HK-2 (cell line): ENCODE measurements at regions not wholly inside any gene's neighbourhood (a gene's known extent, or its start where the extent isn't known, plus 50 kb on each side); places are given as distances from the start of the nearest gene placed in this dataset.
A peak's percentile ranks its signal among the peaks of the same experiment; 100 is the strongest.

Source experiments
- DNase-seq: peaks from one replicate; pipeline ENCODE4 v3.0.0-alpha.2; 2018; ENCODE audit not compliant: unreplicated experiment

GRCh38 chr1:25056536-25056935, 126.5 kb upstream of the RUNX3 start:
- DNase-seq, result no peak

DNA sequence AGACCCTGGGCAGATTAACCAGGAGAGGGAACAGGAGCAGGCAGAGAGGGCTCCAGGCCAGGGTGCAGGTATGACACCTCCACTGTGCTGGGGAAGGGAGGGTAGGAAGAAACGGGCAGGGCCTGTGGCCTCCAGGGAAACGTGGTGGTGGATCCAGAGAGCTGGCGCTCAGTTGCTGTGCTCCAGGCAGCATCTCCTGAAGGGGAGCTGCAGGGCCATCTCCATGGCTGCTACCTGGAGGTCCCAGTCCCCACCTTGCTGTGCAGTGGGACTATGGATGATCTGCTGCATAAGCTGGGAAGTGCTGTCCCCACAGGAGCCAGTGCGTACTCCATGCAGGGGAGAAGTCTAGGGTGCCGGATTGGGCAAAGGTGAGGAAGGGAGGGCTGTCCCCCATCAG, 125.9 kb upstream of the RUNX3 start:
- no peak for DNase-seq

- no peak for DNase-seq
These were observed 125.3 kb upstream of the RUNX3 start for GRCh38 chr1:25055324-25055780.

- DNase-seq, result no peak
These were observed 124.6 kb upstream of the RUNX3 start for GRCh38 chr1:25054526-25055323.

DNA sequence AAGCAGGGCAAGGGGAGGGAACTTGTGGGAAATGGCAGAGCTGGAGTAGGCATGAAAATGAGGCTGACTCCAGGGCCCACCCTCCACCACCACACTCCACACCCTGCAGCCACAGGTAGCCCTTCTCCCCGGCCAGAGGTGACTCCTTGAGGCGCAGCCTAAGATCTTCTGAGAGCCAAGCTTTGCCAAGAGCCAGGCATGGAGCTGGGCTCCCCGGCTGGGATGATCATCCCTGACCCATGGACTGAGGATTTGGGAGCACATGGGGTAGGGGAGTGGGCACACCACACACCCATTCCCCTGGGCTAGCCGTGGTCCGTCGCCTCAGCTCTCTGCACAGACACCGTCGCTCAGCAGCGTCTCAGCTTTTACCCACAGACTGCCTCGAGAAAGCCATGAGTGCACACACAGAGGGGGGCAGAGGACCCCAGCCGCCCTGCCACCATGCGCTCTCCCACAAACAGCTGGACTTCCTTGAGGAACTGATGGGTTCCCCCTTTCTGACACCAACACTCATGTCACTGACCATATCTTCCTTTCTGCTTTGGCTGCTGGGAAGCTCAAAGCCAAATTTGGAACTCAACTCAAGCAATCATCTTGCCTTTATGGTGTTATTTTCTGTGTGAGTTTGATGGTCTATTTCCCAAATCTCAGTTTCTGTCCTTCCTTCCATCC, 123.6 kb upstream of the RUNX3 start:
- DNase-seq, result no peak

GRCh38 chr1:25051906-25052305, 121.8 kb upstream of the RUNX3 start:
- no peak for DNase-seq

DNA sequence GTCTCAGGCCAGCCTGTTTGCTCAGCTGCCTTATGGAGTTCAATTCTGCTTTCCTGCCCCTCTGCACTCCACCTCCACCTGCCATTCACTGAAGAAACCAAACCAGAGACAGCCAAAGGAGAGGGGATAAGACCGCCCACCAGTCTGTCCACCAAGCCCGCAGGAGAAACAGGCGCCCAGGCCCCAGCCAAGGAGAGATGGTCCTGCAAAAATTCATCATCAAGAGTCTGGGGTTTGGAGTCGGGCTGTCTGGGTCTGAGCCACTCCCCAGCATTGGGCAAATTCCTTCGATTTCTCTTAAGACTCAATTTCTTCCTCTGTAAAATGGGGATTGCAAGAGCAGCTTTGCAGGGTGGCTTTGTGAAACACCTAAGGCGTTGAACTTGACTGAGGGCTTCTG, 121.4 kb upstream of the RUNX3 start:
- no peak for DNase-seq

DNA sequence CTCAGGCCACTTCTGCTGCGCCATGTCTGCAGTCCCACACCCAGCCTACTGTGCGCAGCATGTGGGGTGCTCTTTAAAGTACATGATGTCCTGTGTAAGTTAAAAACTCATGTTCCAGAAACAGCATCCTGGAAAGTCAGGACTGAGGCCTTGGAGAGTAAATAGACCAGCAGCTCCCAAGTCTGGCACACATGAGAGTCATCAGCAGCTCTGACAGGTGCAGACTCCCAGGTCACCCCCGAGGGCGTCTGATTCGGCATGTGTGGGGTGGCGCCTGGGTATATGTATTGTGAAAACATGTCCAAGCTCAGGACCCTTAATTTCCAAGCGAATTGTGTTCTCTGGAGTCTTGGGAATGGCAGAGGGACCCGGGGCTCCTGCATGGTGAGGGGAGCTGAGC, 120.1 kb upstream of the RUNX3 start:
- DNase-seq, result no peak

DNA sequence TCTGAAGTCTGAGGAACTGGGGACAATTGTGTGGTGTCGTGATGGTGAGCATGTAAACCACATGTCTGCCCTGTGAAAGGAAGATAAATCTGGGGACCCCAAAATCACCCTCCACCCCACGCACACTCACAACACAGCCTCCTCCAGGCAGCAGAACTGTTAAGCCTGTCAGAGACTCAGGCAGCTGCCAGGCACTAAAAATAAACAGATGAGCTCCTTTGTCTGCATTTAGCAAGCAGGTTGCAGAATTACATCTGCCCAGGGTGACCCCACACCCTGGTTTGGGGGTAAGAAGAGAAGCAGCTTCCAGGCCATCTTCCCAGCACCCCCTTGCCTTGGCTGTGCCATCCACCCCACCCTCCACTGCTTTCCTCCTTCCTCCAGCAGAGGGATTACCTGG, 119.1 kb upstream of the RUNX3 start:
- DNase-seq, result no peak

- DNase-seq, result no peak
These were observed 118.7 kb upstream of the RUNX3 start for GRCh38 chr1:25048728-25049127.

DNA sequence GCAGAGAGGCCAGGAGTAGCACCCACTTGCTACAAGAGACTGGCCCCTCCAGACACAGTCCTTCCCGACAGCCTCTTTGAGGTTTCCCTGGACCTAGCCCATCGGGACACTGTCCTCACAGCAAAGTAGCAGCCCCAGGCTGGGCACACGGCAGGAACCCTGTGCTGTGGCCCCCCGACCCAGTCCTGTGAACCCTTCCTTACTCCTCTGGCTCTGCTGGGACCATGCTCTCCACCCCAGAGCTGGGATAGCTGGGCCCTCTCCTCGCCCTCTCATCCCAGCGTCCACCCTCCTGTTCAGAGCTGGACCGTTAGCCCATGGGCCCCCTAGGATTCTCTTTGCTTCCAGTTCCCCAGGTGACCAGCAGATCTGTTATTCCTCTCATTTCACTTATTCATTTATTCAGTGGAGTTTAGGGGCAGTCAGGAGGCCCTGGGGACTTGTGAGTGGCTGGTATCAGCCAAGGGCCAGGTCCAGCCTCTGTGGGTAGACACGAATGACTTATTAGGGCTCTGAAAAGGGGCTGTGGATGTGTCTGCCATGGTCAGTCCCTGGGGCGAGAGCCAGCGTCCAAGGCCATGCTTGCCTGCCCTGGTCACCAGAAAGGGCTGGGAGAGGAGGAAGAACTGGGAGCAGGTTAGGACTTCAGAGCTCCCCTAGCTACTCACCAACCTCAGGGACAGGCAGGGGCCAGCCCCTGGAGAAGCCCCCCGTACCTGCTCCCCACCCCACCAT, 117.6 kb upstream of the RUNX3 start:
- DNase-seq, result no peak

GRCh38 chr1:25046194-25046532, 116.1 kb upstream of the RUNX3 start:
- no peak for DNase-seq

DNA sequence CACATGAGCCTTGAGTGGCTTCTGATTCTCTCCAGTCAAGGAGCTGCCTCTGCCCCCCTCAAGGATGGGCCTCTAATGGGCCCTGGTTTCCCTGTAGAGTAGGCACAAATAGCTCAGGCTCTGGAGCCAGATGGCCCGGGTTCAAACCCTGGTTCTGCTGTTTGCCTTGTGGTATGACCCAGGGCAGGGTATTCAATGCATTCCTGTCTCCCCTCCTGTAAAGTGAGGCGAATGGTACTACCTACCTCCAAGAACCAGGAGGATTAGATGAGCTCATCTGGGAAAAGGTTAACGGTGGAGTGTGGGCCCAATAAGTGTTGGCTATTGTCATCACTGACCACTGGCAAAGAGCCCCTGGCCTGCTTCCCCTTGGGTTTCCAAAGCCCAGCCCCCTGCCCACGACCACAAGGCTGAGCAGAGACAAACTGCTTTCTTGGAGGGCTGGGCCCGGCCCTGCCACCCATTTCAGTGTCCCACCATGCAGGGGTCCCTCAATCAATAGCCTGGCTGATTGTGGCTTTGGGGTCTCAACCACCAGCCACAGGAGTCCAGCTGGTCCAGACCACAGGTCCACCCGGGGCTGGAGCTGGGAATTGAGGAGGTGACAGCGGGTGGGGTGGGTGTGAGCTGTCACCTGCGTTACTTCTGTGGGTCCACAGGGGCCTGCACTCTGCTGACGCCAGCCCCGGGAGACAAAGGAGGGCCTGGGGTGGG, 115.6 kb upstream of the RUNX3 start:
- DNase-seq, result no peak

DNA sequence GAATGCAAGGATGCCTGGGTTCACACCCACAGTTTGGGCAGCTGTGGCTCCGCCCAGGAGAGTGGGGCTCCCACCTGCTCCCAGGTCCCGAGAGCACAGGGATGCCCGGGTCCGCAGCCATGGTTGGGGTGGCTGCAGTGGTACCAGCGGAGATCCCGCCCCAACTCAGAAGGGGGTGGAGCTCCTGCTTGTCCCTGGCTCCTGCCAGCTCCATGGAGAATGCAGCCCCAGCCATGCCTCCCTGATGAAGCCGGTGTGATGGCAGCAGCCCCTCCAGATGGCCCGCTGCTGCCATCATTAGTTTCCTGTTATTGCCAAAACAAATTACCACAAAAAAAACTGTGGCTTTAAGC, 113.1 kb upstream of the RUNX3 start:
- no peak for DNase-seq

GRCh38 chr1:25042331-25043227, 112.5 kb upstream of the RUNX3 start:
- no peak for DNase-seq

DNA sequence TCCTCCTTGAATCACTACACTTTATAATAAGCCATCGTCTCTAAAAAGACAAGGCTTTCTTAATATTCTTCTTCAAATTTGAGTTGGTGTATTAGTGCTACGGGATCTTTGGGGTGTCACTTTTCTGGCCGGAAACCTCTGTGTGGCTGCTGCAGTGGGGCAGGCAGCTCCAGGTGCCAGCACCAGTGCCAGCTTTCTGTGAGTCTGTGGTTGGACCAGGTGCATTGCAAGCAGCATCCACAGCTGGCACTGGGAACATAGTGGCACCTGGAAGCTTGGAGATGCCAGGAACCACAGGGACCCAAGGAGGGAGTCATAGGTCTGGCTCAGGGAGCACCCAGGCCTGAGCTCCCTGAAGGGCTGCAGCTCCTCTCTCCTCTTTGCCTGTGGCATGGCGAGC, 111.8 kb upstream of the RUNX3 start:
- DNase-seq, result no peak

GRCh38 chr1:25040122-25040685, 110.1 kb upstream of the RUNX3 start:
- no peak for DNase-seq

GRCh38 chr1:25039229-25039628, 109.2 kb upstream of the RUNX3 start:
- no peak for DNase-seq

- DNase-seq, result no peak
These were observed 108.6 kb upstream of the RUNX3 start for GRCh38 chr1:25038699-25039098.

- DNase-seq, result peak; percentile 28
These were observed 107.3 kb upstream of the RUNX3 start for GRCh38 chr1:25037174-25038074.
